Raji (cell line): ENCODE measurements at regions not wholly inside any gene's neighbourhood (a gene's known extent, or its start where the extent isn't known, plus 50 kb on each side); places are given as distances from the start of the nearest gene placed in this dataset.

ENCODE experiments used
- POLR2A ChIP-seq: IDR thresholded peaks from 2 replicates; pipeline ENCODE4 v1.6.1; 2011; ENCODE audit warnings: low read depth, low read length, control low read depth; ENCODE audit not compliant: insufficient read depth

GRCh38 chr13:104024416-104025170 lies 958.4 kb upstream of the SLC10A2 start:
- TF ChIP-seq POLR2A, result no peak

DNA sequence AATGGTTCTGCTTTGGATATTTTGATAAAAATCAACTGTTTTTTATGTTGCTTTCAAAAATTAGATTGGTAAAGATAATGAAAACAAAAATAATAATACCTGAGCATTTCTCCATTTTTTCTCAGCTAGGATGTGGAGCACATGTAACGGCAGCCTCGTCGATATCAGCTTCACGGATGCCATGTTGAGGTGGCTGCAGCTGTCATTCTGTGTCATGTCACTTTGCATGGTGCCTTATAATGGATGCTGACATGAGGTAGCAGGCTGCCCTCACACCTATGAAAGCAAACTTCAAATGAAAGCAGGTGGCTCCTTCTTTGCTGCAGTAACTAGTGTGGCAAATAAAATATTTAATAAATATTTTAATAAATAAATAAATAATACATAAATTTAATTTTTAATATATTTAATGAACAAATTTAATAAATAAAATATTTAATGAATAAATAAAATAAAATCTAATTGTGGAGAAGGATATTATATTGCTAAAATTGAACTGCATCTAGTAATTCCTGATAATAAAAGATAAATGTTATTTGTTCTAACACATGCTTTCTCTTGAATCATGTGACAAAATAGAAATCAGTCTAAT lies 955.7 kb upstream of the SLC10A2 start:
- no peak for TF ChIP-seq POLR2A

DNA sequence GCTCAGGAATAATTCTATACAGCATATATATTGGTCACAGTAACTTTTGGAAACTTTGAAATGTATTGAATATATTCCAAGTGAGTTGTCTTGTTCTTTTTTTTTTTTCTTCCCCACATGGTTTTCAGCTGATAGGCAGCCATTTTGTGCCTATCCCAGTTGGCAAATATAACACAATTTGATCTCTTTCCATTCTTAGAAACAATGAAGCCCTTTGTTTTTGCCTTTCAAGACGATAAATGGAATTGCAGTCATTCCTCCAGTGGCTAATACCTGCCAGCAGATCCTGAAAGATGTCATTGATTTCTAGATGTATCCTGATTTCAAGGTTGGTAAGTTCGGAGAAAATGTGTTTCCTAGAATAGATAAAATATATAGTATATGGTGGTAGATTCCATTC lies 951.1 kb upstream of the SLC10A2 start:
- no peak for TF ChIP-seq POLR2A

- TF ChIP-seq POLR2A, result no peak
These were observed 949.6 kb upstream of the SLC10A2 start for GRCh38 chr13:104015646-104016396.

- no peak for TF ChIP-seq POLR2A
These were observed 948.8 kb upstream of the SLC10A2 start for GRCh38 chr13:104014803-104015645.

- no peak for TF ChIP-seq POLR2A
These were observed 945.5 kb upstream of the SLC10A2 start for GRCh38 chr13:104011505-104012241.

GRCh38 chr13:104008541-104009435 lies 942.6 kb upstream of the SLC10A2 start:
- TF ChIP-seq POLR2A, result no peak

DNA sequence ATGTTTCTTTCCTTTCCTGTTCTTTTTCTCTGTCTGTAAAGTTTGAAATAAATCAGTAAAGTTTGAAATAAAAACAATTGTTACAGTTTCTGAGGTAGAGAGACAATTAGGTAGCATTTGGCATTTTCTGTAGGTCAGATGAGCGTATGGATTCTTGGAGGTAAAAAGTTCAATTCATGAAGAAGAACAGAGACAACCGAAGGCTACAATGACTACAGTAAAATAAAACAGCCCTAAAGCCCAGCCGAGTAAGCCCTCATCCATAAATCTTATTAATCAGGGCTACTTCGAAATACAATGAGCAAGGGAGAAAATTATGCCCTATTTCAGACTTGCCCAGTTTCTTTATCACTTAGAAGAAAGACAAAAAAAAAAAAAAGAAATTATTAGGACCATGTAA lies 941.9 kb upstream of the SLC10A2 start:
- no peak for TF ChIP-seq POLR2A

DNA sequence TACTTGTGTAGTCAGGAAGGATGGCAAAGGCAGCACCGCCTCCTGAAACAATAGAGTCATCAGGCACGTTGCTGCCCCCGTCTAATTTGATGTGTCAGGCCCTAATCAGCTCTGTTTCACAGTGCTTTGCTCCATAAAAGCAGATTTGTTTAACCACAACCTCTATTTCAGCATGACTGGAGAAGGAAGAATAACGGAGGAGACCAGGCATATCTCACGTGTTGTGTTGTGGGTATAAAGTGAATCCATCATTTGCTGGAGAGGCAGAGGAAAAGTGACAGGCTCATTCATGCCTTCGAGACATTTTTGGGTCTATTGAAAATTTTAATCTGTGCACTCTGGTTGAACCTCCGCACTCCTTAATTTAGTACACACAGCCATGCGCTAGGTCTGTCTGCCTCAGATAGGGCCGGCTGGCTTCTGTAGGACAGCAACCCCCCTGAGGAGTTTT lies 940.4 kb upstream of the SLC10A2 start:
- TF ChIP-seq POLR2A, result no peak

- TF ChIP-seq POLR2A, result no peak
These were observed 938.4 kb upstream of the SLC10A2 start for GRCh38 chr13:104004572-104004971.

GRCh38 chr13:104002216-104002615 lies 936.0 kb upstream of the SLC10A2 start:
- no peak for TF ChIP-seq POLR2A

- no peak for TF ChIP-seq POLR2A
These were observed 935.5 kb upstream of the SLC10A2 start for GRCh38 chr13:104001766-104002165.

DNA sequence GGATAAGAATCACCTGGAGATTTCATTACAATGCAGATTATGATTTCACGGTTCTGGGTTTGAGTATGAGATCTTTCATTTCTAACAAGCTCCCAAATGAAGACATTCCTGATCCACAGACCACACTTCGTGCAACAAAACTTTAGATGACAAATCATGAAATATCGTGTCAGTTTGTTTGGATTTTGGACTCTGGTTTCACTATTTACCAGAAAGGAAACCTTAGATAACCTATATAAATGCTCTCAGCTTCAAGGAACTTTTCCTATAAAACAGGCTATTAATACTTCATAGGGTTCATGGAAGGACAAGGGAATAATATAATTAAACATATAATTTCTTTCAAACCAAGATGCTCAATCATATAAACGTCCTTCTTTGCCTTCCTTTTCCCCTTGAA lies 930.5 kb upstream of the SLC10A2 start:
- no peak for TF ChIP-seq POLR2A
